B cell (primary cell): ENCODE measurements at regions not wholly inside any gene's neighbourhood (a gene's known extent, or its start where the extent isn't known, plus 50 kb on each side); places are given as distances from the start of the nearest gene placed in this dataset.
A peak's percentile ranks its signal among the peaks of the same experiment; 100 is the strongest.

Experiments used
- ATAC-seq: fragments of 200-7000 bp; cut with Tn5 transposase; one replicate; pipeline ENCODE4 v1.10.0; 2021; ENCODE audit warnings: low read depth, mild to moderate bottlenecking, moderate number of reproducible peaks, moderate library complexity
- CTCF ChIA-PET: fragments of 350-600 bp; sonication (Branson Sonifier 250); formaldehyde crosslinking; loops from one replicate; lab custom pipeline; 2021; ENCODE audit warnings: antibody characterized with exemption, inconsistent platforms; lab: Charles Lee
- POLR2A ChIA-PET: fragments of 350-600 bp; sonication (Branson Sonifier 250); formaldehyde crosslinking; loops from one replicate; lab custom pipeline; 2021; ENCODE audit warnings: antibody characterized with exemption; lab: Charles Lee
- DNase-seq: peaks from one replicate; pipeline ENCODE4 v3.0.0; 2013
- H2AFZ ChIP-seq: 2 replicates; pipeline ENCODE4 v1.6.1; 2012; ENCODE audit warnings: mild to moderate bottlenecking, low read depth, low read length; ENCODE audit not compliant: insufficient read depth, poor library complexity, severe bottlenecking
- H3K27ac ChIP-seq, 2 donors: 1 replicate in 1 of 2; 2 replicates in 1 of 2; pipeline ENCODE4 v1.5.1; 2012 to 2013; ENCODE audit warnings: low read length in 2 of 2, mild to moderate bottlenecking in 2 of 2, moderate library complexity in 1 of 2
- H3K27me3 ChIP-seq, 4 experiments: fragments of 200-600 bp in 1 of 4; sonication (generic) in 1 of 4; replicated peaks in 1 of 4; 1 replicate in 2 of 4; 2 replicates in 2 of 4; pipeline versions ENCODE4 v1.6.1 to v1.7.0; 2013 to 2016; ENCODE audit warnings: low read length in 3 of 4, mild to moderate bottlenecking in 2 of 4, mixed read lengths in 1 of 4, moderate library complexity in 1 of 4; ENCODE audit not compliant: insufficient read depth in 4 of 4, control insufficient read depth in 3 of 4; ENCODE audit errors: control extremely low read depth in 1 of 4
- H3K36me3 ChIP-seq, 2 experiments: replicated peaks in 1 of 2; 1 replicate in 1 of 2; 2 replicates in 1 of 2; pipeline versions ENCODE4 v1.6.1 to v1.7.1; 2013; ENCODE audit warnings: low read length in 1 of 2; ENCODE audit not compliant: insufficient read depth in 2 of 2, control insufficient read depth in 1 of 2; ENCODE audit errors: control extremely low read depth in 1 of 2, extremely low read depth in 1 of 2
- H3K4me1 ChIP-seq, 2 donors: fragments of 200-600 bp in 1 of 2; sonication (generic) in 1 of 2; 1 replicate in 1 of 2; 2 replicates in 1 of 2; pipeline versions ENCODE4 v1.5.1 to v1.6.1; 2013 to 2017; ENCODE audit warnings: low read length in 2 of 2; ENCODE audit not compliant: control insufficient read depth in 2 of 2, insufficient read depth in 2 of 2
- H3K4me2 ChIP-seq: replicated peaks from 2 replicates; pipeline ENCODE3; 2012; ENCODE audit warnings: mild to moderate bottlenecking, low read depth, low read length; ENCODE audit not compliant: poor library complexity, severe bottlenecking
- H3K4me3 ChIP-seq, 5 experiments: fragments of 200-600 bp in 1 of 5; sonication (generic) in 1 of 5; 1 replicate in 3 of 5; 2 replicates in 2 of 5; pipeline versions ENCODE4 v1.5.1 to v1.7.0; 2011 to 2016; ENCODE audit warnings: low read length in 4 of 5, mild to moderate bottlenecking in 4 of 5, low read depth in 2 of 5, control low read depth in 1 of 5, moderate library complexity in 1 of 5; ENCODE audit not compliant: insufficient read depth in 1 of 5; ENCODE audit errors: control extremely low read depth in 1 of 5, extremely low read depth in 1 of 5
- H3K79me2 ChIP-seq: fragments of 200-600 bp; sonication (generic); one replicate; pipeline ENCODE4 v1.6.0; 2016; ENCODE audit warnings: low read length; ENCODE audit not compliant: control insufficient read depth, insufficient read depth
- H3K9ac ChIP-seq: fragments of 200-600 bp; sonication (generic); 2 replicates; pipeline ENCODE4 v1.6.1; 2017; ENCODE audit warnings: mild to moderate bottlenecking, low read length, moderate library complexity
- H3K9me3 ChIP-seq, 3 donors: one replicate each; pipeline versions ENCODE4 v1.6.1 to v1.7.1; 2013; ENCODE audit warnings: low read length in 2 of 3; ENCODE audit not compliant: control insufficient read depth in 2 of 3, insufficient read depth in 1 of 3; ENCODE audit errors: control extremely low read depth in 1 of 3
- H4K20me1 ChIP-seq: 2 replicates; pipeline ENCODE4 v1.6.0; 2012; ENCODE audit warnings: mild to moderate bottlenecking, low read length; ENCODE audit not compliant: insufficient read depth, control insufficient read depth, poor library complexity, severe bottlenecking
- H3K27ac Mint-ChIP-seq: one replicate; pipeline ENCODE4 v1.8.0; 2021; ENCODE audit warnings: mixed read lengths
- H3K27me3 Mint-ChIP-seq: one replicate; pipeline ENCODE4 v1.8.0; 2021; ENCODE audit warnings: mixed read lengths
- H3K4me1 Mint-ChIP-seq: one replicate; pipeline ENCODE4 v1.8.0; 2021; ENCODE audit warnings: mixed read lengths
- H3K4me3 Mint-ChIP-seq: one replicate; pipeline ENCODE4 v1.8.0; 2021; ENCODE audit warnings: mixed read lengths
- H3K9me3 Mint-ChIP-seq: one replicate; pipeline ENCODE4 v1.8.0; 2022; ENCODE audit warnings: mixed read lengths; ENCODE audit not compliant: insufficient read depth
- CTCF ChIP-seq: fragments of 200-600 bp; IDR thresholded peaks from one replicate; pipeline ENCODE4 v1.8.0; 2022; ENCODE audit warnings: antibody characterized with exemption, mild to moderate bottlenecking
- EZH2 ChIP-seq: IDR thresholded peaks from 2 replicates; pipeline ENCODE4 v1.6.1; 2012; ENCODE audit warnings: borderline replicate concordance, low read depth, mild to moderate bottlenecking, moderate library complexity, low read length; ENCODE audit not compliant: insufficient read depth, poor library complexity, severe bottlenecking
- WGBS: methylation state at CpG from one replicate; pipeline ENCODE4 v1.1.5; 2013; ENCODE audit warnings: missing lambda C conversion rate; ENCODE audit not compliant: insufficient coverage; 5-methylcytosine and 5-hydroxymethylcytosine counted together
- intact Hi-C: fragments of 100-400 bp; cut with micrococcal nuclease; formaldehyde crosslinking; loops from one replicate; pipeline ENCODE4 v1.10.0; 2022

GRCh38 chr16:77584205-77584859 lies 138.0 kb upstream of the NUDT7 start:
- Histone ChIP-seq H3K4me1 (no peaks in the 10 kb centered on the region), H2AFZ (no peak overlapping the region), H3K4me3 (no peak overlapping the region), H3K79me2 (no peaks in the 10 kb centered on the region), H3K36me3 (no peaks in the 10 kb centered on the region), H3K27me3 (peaks cover 0 to 18% (median 4%) of the 10 kb centered on the region in 4 experiments), H3K9me3 (no peaks in the 10 kb centered on the region), H3K9ac (no peak overlapping the region), H3K4me2 (no peak overlapping the region), H3K27ac (no peak overlapping the region), H4K20me1 (no peaks in the 10 kb centered on the region)
- POLR2A ChIA-PET: no interaction called here
- CTCF ChIA-PET: interaction anchor here (0.8 to 8.0 kb wide), 10 partner anchors 9 to 353 kb away, joined by 3 to 142 read pairs (median 4); no protein-coding TSS in a partner anchor
- 68% methylated on average over 4 of the region's 7 CpGs for WGBS
- intact Hi-C loops: no loop called here
- H3K27me3 Mint-ChIP-seq: peaks cover 30% of the 10 kb centered on the region
- no peaks in the 10 kb centered on the region for H3K9me3 Mint-ChIP-seq
- TF ChIP-seq CTCF (peak; percentile 94), EZH2 (no peak)
- no peak overlapping the region for H3K4me3 Mint-ChIP-seq
- DNase-seq: peak; percentile 59
- H3K27ac Mint-ChIP-seq: no peak overlapping the region
- no peak for ATAC-seq
- no peaks in the 10 kb centered on the region for H3K4me1 Mint-ChIP-seq
